ENCODE measurements at regions not wholly inside any gene's neighbourhood (a gene's known extent, or its start where the extent isn't known, plus 50 kb on each side); places are given as distances from the start of the nearest gene placed in this dataset.

GRCh38 chr7:155954550-155955366 is 142.5 kb upstream of the SHH start:
- no peak for TF ChIP-seq CTCF (IDR thresholded peaks at IDR 0.05)
- TF ChIP-seq POLR2A (IDR thresholded peaks at IDR 0.05): no peak

All from esophagus squamous epithelium (tissue), 4 donors.